Endothelial cell of umbilical vein (primary cell): ENCODE measurements at regions not wholly inside any gene's neighbourhood (a gene's known extent, or its start where the extent isn't known, plus 50 kb on each side); places are given as distances from the start of the nearest gene placed in this dataset.

Experiments used
- BruUV-seq: library from RNA; stranded (reverse); fragments of 400-500 nt; replicated peaks from 2 replicates; lab custom pipeline; 2021; lab: Mats Ljungman, UMichigan
- CTCF ChIA-PET: fragments of 300-600, 350-600 bp; sonication (Branson Sonifier 250); formaldehyde crosslinking; loops from one replicate; lab custom pipeline; 2021; ENCODE audit warnings: antibody characterized with exemption, inconsistent platforms; lab: Charles Lee
- POLR2A ChIA-PET: fragments of 300-600, 350-600 bp; sonication (Branson Sonifier 250); formaldehyde crosslinking; loops from one replicate; lab custom pipeline; 2021; ENCODE audit warnings: antibody characterized with exemption, inconsistent platforms; lab: Charles Lee
- DNase-seq: peaks from one replicate; pipeline ENCODE4 v3.0.0-alpha.2; 2011; ENCODE audit warnings: low read depth, low spot score
- FAIRE-seq: peaks from 2 replicates; lab custom pipeline; 2011; peaks lifted over from hg19 to GRCh38; lab: Jason Lieb, UNC
- H2AFZ ChIP-seq: 2 replicates; pipeline ENCODE4 v1.6.0; 2012; ENCODE audit warnings: low read depth, low read length, control low read depth, inconsistent platforms
- H3K27ac ChIP-seq: 2 replicates; pipeline ENCODE4 v1.5.1; 2011; ENCODE audit warnings: low read depth, mild to moderate bottlenecking, control low read depth, low read length, moderate library complexity; ENCODE audit not compliant: insufficient read depth
- H3K27me3 ChIP-seq, 2 experiments: 2 replicates each; pipeline versions ENCODE4 v1.6.0 to v1.6.1; 2011; ENCODE audit warnings: low read length in 2 of 2, mixed read lengths in 1 of 2; ENCODE audit not compliant: control insufficient read depth in 2 of 2, insufficient read depth in 2 of 2
- H3K36me3 ChIP-seq, 2 experiments: 2 replicates in 1 of 2; 3 replicates in 1 of 2; pipeline ENCODE4 v1.5.1; 2011; ENCODE audit warnings: low read length in 2 of 2, mild to moderate bottlenecking in 1 of 2, moderate library complexity in 1 of 2; ENCODE audit not compliant: control insufficient read depth in 2 of 2, insufficient read depth in 2 of 2; ENCODE audit errors: extremely low read depth in 1 of 2
- H3K4me1 ChIP-seq: 3 replicates; pipeline ENCODE4 v1.5.1; 2011; ENCODE audit warnings: mild to moderate bottlenecking, low read length; ENCODE audit not compliant: control insufficient read depth, insufficient read depth; ENCODE audit errors: extremely low read depth
- H3K4me2 ChIP-seq: 2 replicates; pipeline ENCODE4 v1.6.1; 2011; ENCODE audit warnings: low read length, control low read depth, mixed read lengths; ENCODE audit not compliant: insufficient read depth
- H3K4me3 ChIP-seq, 3 experiments: fragments of 200-600 bp in 1 of 3; sonication (generic), shearing (Covaris generic) in 1 of 3; replicated peaks in 1 of 3; 2 replicates each; pipeline ENCODE4 v1.5.1; 2011 to 2016; ENCODE audit warnings: control low read depth in 3 of 3, low read length in 3 of 3, mild to moderate bottlenecking in 2 of 3, inconsistent platforms in 1 of 3, low read depth in 1 of 3, moderate library complexity in 1 of 3; ENCODE audit not compliant: insufficient read depth in 1 of 3
- H3K79me2 ChIP-seq: 2 replicates; pipeline ENCODE4 v1.6.0; 2012; ENCODE audit warnings: low read length, inconsistent platforms; ENCODE audit not compliant: control insufficient read depth, insufficient read depth
- H3K9ac ChIP-seq: replicated peaks from 2 replicates; pipeline ENCODE3; 2011; ENCODE audit warnings: low read length, control low read depth; ENCODE audit not compliant: insufficient read depth; ENCODE audit errors: extremely low read depth
- H3K9me1 ChIP-seq: replicated peaks from 3 replicates; pipeline ENCODE4 v1.6.0; 2011; ENCODE audit warnings: mild to moderate bottlenecking, low read length; ENCODE audit not compliant: control insufficient read depth, insufficient read depth; ENCODE audit errors: extremely low read depth
- H3K9me3 ChIP-seq: replicated peaks from 2 replicates; pipeline ENCODE4 v1.5.1; 2012; ENCODE audit warnings: low read length, inconsistent platforms; ENCODE audit not compliant: control insufficient read depth, insufficient read depth
- H4K20me1 ChIP-seq: replicated peaks from 2 replicates; pipeline ENCODE3; 2011; ENCODE audit warnings: mild to moderate bottlenecking, low read length; ENCODE audit not compliant: control insufficient read depth, insufficient read depth; ENCODE audit errors: extremely low read depth
- CTCF ChIP-seq, 2 donors: IDR thresholded peaks; 1 replicate in 1 of 2; 2 replicates in 1 of 2; pipeline ENCODE4 v1.5.1; 2011; ENCODE audit warnings: low read length in 2 of 2, mild to moderate bottlenecking in 2 of 2, moderate library complexity in 2 of 2, control low read depth in 1 of 2, inconsistent platforms in 1 of 2, low read depth in 1 of 2; ENCODE audit not compliant: insufficient read depth in 1 of 2; ENCODE audit errors: extremely low read depth in 1 of 2
- EZH2 ChIP-seq: IDR thresholded peaks from 2 replicates; pipeline ENCODE4 v1.6.1; 2012; ENCODE audit warnings: borderline replicate concordance, low read depth, mild to moderate bottlenecking, moderate library complexity, low read length, inconsistent platforms; ENCODE audit not compliant: severe bottlenecking
- FOS ChIP-seq: IDR thresholded peaks from 2 replicates; pipeline ENCODE4 v1.6.1; 2011; ENCODE audit warnings: mild to moderate bottlenecking, low read length, moderate library complexity, borderline replicate concordance; ENCODE audit not compliant: insufficient read depth
- GATA2 ChIP-seq: IDR thresholded peaks from 2 replicates; pipeline ENCODE4 v1.7.0; 2011; ENCODE audit warnings: low read depth, mild to moderate bottlenecking, moderate library complexity, mixed read lengths, low read length; ENCODE audit not compliant: insufficient read length, insufficient read depth
- JUN ChIP-seq: IDR thresholded peaks from 2 replicates; pipeline ENCODE4 v1.6.1; 2011; ENCODE audit warnings: borderline replicate concordance, low read depth; ENCODE audit not compliant: insufficient read length, insufficient read depth
- MYC ChIP-seq: IDR thresholded peaks from one replicate; pipeline ENCODE4 v1.6.1; 2011; ENCODE audit warnings: mild to moderate bottlenecking, low read depth, low read length
- POLR2A ChIP-seq: IDR thresholded peaks from 2 replicates; pipeline ENCODE4 v1.6.1; 2012; ENCODE audit warnings: low read depth, mild to moderate bottlenecking, control low read depth, low read length
- POLR2AphosphoS5 ChIP-seq: IDR thresholded peaks from 2 replicates; pipeline ENCODE4 v1.6.1; 2012; ENCODE audit warnings: low read depth, mild to moderate bottlenecking, control low read depth, low read length, moderate library complexity; ENCODE audit not compliant: insufficient read depth
- dilution Hi-C: fragments of 300-500 bp; cut with MboI; formaldehyde crosslinking; loops from one replicate; pipeline ENCODE4 v1.15.0; 2019; ENCODE audit warnings: low sequenced_read_pairs; ENCODE audit not compliant: extremely low pct_ligation_motif_present
- intact Hi-C: fragments of 100-400 bp; cut with micrococcal nuclease; formaldehyde crosslinking; loops from one replicate; pipeline ENCODE4 v1.10.0; 2022
- TF ChIP-seq, protein P1 (sequence below): IDR thresholded peaks from 2 replicates; pipeline ENCODE4 v1.6.1; 2011; ENCODE audit not compliant: insufficient read depth, insufficient read length

DNA sequence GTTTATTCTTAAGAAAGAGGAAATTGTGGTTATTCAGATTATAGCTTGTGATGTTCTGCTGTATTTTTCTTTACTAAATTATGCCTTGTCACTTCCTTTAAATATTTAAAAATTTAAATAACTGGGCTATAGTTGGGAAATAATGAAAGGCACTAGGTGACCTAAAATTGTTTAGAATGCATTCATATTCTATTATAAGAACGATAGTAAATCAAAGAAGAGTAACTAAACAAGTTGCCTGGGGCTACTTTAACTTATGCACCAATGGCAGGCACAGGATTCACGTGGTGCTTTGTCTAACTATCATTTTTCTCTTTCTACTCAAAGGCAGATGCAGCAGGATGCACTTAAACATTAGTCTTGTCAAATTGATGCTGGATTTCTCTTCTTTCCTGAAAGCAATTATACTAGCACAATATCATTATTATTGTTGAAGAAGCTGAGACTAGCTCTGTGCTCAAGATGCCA, 190.7 kb upstream of the PPFIA2 start:
- no peaks in the 10 kb centered on the region for H4K20me1 ChIP-seq
- no peak overlapping the region for H3K27ac ChIP-seq
- no peak overlapping the region for H2AFZ ChIP-seq
- ChIA-PET CTCF (interaction anchor here (1.3 kb wide), 1 partner anchor 10 kb away, joined by 4 read pairs; no protein-coding TSS in a partner anchor), POLR2A (no interaction called here)
- H3K9ac ChIP-seq, result no peak overlapping the region
- no peaks in the 10 kb centered on the region for H3K36me3 ChIP-seq
- no peaks in the 10 kb centered on the region for H3K9me1 ChIP-seq
- H3K4me1 ChIP-seq, result no peaks in the 10 kb centered on the region
- TF ChIP-seq FOS (no peak), CTCF (IDR thresholded peaks at IDR 0.05; ENCODE audit: extremely low read depth in 1 of 2, insufficient read depth in 1 of 2, low read depth in 1 of 2, low read length in 2 of 2) (no peak), POLR2A (no peak), POLR2AphosphoS5 (no peak), JUN (no peak), EZH2 (no peak), MYC (no peak), GATA2 (no peak)
- TF ChIP-seq, protein P1, sequence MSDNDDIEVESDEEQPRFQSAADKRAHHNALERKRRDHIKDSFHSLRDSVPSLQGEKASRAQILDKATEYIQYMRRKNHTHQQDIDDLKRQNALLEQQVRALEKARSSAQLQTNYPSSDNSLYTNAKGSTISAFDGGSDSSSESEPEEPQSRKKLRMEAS, result no peak
- DNase-seq (no peak), FAIRE-seq (no peak)
- intact Hi-C loops, result no loop called here
- H3K4me2 ChIP-seq, result no peak overlapping the region
- dilution Hi-C loops, result no loop called here
- H3K27me3 ChIP-seq, result no peaks in the 10 kb centered on the region
- H3K9me3 ChIP-seq, result no peaks in the 10 kb centered on the region
- no peaks in the 10 kb centered on the region for H3K79me2 ChIP-seq
- no TSS peak for BruUV-seq
- no peak overlapping the region for H3K4me3 ChIP-seq
